Loucy (cell line): ENCODE measurements at regions not wholly inside any gene's neighbourhood (a gene's known extent, or its start where the extent isn't known, plus 50 kb on each side); places are given as distances from the start of the nearest gene placed in this dataset.
"Not testable (repeated sequence)": the region's sequence is repeated elsewhere in the genome, so short reads cannot be mapped to it uniquely, and the experiment has no call there.

ENCODE experiments used
- H2AFZ ChIP-seq: fragments of 200-600 bp; sonication (generic); 2 replicates; pipeline ENCODE4 v1.6.0; 2016; ENCODE audit warnings: antibody characterized with exemption, mild to moderate bottlenecking, low read length, moderate library complexity
- H3F3A ChIP-seq: fragments of 200-600 bp; 2 replicates; pipeline ENCODE4 v1.6.0; 2016; ENCODE audit warnings: antibody characterized with exemption, low read depth, mild to moderate bottlenecking
- H3K27me3 ChIP-seq: fragments of 200-600 bp; sonication (generic); 2 replicates; pipeline ENCODE4 v1.6.1; 2014; ENCODE audit warnings: low read length, mild to moderate bottlenecking; ENCODE audit not compliant: insufficient read depth, poor library complexity, severe bottlenecking
- H3K36me3 ChIP-seq: fragments of 200-600 bp; sonication (generic); 2 replicates; pipeline ENCODE4 v1.6.1; 2016; ENCODE audit warnings: low read length; ENCODE audit not compliant: insufficient read depth
- H3K4me1 ChIP-seq: fragments of 200-600 bp; sonication (generic); 2 replicates; pipeline ENCODE4 v1.5.1; 2014; ENCODE audit warnings: low read length, mild to moderate bottlenecking; ENCODE audit not compliant: insufficient read depth, poor library complexity, severe bottlenecking
- H3K4me2 ChIP-seq: fragments of 200-600 bp; sonication (generic); 2 replicates; pipeline ENCODE4 v1.6.0; 2014; ENCODE audit warnings: antibody characterized with exemption, low read length, low read depth, mild to moderate bottlenecking; ENCODE audit not compliant: poor library complexity, severe bottlenecking
- H3K4me3 ChIP-seq: fragments of 200-600 bp; sonication (generic); 2 replicates; pipeline ENCODE4 v1.5.1; 2014; ENCODE audit warnings: low read length, mild to moderate bottlenecking, mixed read lengths; ENCODE audit not compliant: poor library complexity, severe bottlenecking
- H3K79me2 ChIP-seq: fragments of 200-600 bp; sonication (generic); 2 replicates; pipeline ENCODE4 v1.6.1; 2014; ENCODE audit warnings: low read length; ENCODE audit not compliant: insufficient read depth
- H3K9ac ChIP-seq: fragments of 200-600 bp; sonication (generic); 2 replicates; pipeline ENCODE4 v1.6.0; 2014; ENCODE audit warnings: mild to moderate bottlenecking, low read depth, low read length, moderate library complexity; ENCODE audit not compliant: poor library complexity, severe bottlenecking
- H3K9me2 ChIP-seq: fragments of 200-600 bp; sonication (generic); replicated peaks from 2 replicates; pipeline ENCODE4 v1.6.1; 2016; ENCODE audit warnings: low read depth, low read length, mixed read lengths
- H3K9me3 ChIP-seq: fragments of 200-600 bp; sonication (generic); 2 replicates; pipeline ENCODE4 v1.6.1; 2014; ENCODE audit warnings: mild to moderate bottlenecking, antibody characterized with exemption, low read length, low read depth; ENCODE audit not compliant: insufficient read depth
- H4K20me1 ChIP-seq: fragments of 200-600 bp; sonication (generic); 2 replicates; pipeline ENCODE4 v1.6.0; 2014; ENCODE audit warnings: antibody characterized with exemption, low read length, mild to moderate bottlenecking; ENCODE audit not compliant: insufficient read depth, poor library complexity, severe bottlenecking
- EZH2phosphoT487 ChIP-seq: fragments of 200-600 bp; IDR thresholded peaks from 2 replicates; pipeline ENCODE4 v1.6.1; 2018; ENCODE audit warnings: antibody characterized with exemption, mild to moderate bottlenecking, moderate library complexity, borderline replicate concordance
- TF ChIP-seq, protein P1 (sequence below): fragments of 200-600 bp; sonication (generic); conservative IDR thresholded peaks from 2 replicates; pipeline ENCODE4 v1.5.1; 2014; ENCODE audit warnings: mild to moderate bottlenecking, antibody characterized with exemption, low read length

- Histone ChIP-seq H4K20me1 (no peaks in the 10 kb centered on the region), H3K9me2 (no peaks in the 10 kb centered on the region), H3K79me2 (no peaks in the 10 kb centered on the region), H2AFZ (no peak overlapping the region), H3K4me1 (no peaks in the 10 kb centered on the region), H3K36me3 (no peaks in the 10 kb centered on the region), H3K9ac (no peak overlapping the region), H3K4me3 (no peak overlapping the region), H3K27me3 (no peaks in the 10 kb centered on the region), H3K4me2 (no peak overlapping the region), H3F3A (no peaks in the 10 kb centered on the region), H3K9me3 (no peaks in the 10 kb centered on the region)
- TF ChIP-seq EZH2phosphoT487 = no peak
Observed at GRCh38 chr18:43978174-43978573, 700.9 kb upstream of the SYT4 start.

GRCh38 chr18:43982582-43982981 is 698.1 kb upstream of the SETBP1 start:
- H3K79me2 ChIP-seq = no peaks in the 10 kb centered on the region
- no peak overlapping the region for H3K4me2 ChIP-seq
- H3K4me1 ChIP-seq = no peaks in the 10 kb centered on the region
- TF ChIP-seq EZH2phosphoT487 = no peak
- TF ChIP-seq, protein P1, sequence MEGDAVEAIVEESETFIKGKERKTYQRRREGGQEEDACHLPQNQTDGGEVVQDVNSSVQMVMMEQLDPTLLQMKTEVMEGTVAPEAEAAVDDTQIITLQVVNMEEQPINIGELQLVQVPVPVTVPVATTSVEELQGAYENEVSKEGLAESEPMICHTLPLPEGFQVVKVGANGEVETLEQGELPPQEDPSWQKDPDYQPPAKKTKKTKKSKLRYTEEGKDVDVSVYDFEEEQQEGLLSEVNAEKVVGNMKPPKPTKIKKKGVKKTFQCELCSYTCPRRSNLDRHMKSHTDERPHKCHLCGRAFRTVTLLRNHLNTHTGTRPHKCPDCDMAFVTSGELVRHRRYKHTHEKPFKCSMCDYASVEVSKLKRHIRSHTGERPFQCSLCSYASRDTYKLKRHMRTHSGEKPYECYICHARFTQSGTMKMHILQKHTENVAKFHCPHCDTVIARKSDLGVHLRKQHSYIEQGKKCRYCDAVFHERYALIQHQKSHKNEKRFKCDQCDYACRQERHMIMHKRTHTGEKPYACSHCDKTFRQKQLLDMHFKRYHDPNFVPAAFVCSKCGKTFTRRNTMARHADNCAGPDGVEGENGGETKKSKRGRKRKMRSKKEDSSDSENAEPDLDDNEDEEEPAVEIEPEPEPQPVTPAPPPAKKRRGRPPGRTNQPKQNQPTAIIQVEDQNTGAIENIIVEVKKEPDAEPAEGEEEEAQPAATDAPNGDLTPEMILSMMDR = no peak
- H3K27me3 ChIP-seq = no peaks in the 10 kb centered on the region
- no peaks in the 10 kb centered on the region for H3K9me3 ChIP-seq
- no peaks in the 10 kb centered on the region for H3K9me2 ChIP-seq
- no peak overlapping the region for H3K4me3 ChIP-seq
- no peak overlapping the region for H3K9ac ChIP-seq
- no peak overlapping the region for H2AFZ ChIP-seq
- no peaks in the 10 kb centered on the region for H3F3A ChIP-seq
- no peaks in the 10 kb centered on the region for H4K20me1 ChIP-seq
- no peaks in the 10 kb centered on the region for H3K36me3 ChIP-seq

DNA sequence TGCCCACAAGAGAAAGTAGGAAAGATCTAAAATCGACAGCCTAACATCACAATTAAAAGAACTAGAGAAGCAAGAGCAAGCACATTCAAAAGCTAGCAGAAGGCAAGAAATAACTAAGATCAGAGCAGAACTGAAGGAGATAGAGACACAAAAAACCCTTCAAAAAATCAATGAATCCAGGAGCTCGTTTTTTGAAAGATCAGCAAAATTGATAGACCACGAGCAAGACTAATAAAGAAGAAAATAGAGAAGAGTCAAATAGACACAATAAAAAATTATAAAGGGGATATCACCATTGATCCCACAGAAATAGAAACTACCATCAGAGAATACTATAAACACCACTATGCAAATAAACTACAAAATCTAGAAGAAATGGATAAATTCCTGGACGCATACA is 693.6 kb upstream of the SETBP1 start:
- not testable (repeated sequence) for H3K9me3 ChIP-seq

DNA sequence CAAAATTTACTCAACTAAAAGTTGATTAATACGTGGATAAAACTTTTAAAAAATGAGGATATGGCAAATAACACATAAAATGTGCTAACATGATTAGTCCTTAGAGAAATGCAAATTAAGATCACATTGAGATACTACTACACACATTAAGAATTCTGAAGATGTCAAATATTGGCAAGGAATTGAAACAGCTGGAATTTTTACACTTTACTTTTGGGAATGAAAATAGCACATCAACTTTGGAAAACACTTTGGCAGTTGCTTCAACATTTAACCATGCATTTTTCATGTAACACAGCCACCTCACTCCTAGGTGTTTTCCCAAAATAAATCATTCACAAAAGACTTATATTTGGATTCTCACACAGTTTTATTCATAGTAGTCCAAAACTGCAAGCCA is 687.9 kb upstream of the SETBP1 start:
- Histone ChIP-seq H3K4me3 (no peak overlapping the region), H3K36me3 (no peaks in the 10 kb centered on the region), H3K79me2 (no peaks in the 10 kb centered on the region), H3K9me3 (no peaks in the 10 kb centered on the region), H3K9ac (no peak overlapping the region), H3K4me1 (no peaks in the 10 kb centered on the region), H3K4me2 (no peak overlapping the region), H3K27me3 (no peaks in the 10 kb centered on the region), H4K20me1 (no peaks in the 10 kb centered on the region), H2AFZ (no peak overlapping the region), H3F3A (no peaks in the 10 kb centered on the region), H3K9me2 (no peaks in the 10 kb centered on the region)
- TF ChIP-seq, protein P1 = no peak
- no peak for TF ChIP-seq EZH2phosphoT487

More for the DNA sequence above, 693.6 kb upstream of the SETBP1 start:
- H3K36me3 ChIP-seq, H3K4me2 ChIP-seq, H3K27me3 ChIP-seq, H3K4me1 ChIP-seq, H3K9ac ChIP-seq, H3F3A ChIP-seq, H3K79me2 ChIP-seq, H2AFZ ChIP-seq, H4K20me1 ChIP-seq, H3K4me3 ChIP-seq, H3K9me2 ChIP-seq: not testable (repeated sequence)
